ENCODE measurements at regions not wholly inside any gene's neighbourhood (a gene's known extent, or its start where the extent isn't known, plus 50 kb on each side); places are given as distances from the start of the nearest gene placed in this dataset.

DNA sequence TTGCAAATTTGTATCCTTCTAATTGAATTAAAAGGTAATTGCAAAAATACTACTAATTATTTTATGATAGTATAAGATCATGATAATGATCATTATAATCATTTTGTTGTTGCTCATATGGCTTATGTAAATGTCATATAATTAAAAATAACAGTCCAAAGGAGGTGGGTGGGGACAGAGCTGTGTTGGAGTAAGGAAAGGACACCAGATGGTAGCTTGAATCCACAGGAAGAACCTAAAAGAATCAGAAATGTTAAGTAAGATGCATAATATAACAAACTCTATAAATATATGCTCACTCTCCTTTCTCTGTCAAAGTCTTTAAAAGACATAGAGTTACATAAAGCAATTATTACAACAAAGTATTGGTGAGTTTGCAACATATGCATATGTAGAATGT is 650.7 kb upstream of the HS6ST1 start:
- TF ChIP-seq, protein P1, sequence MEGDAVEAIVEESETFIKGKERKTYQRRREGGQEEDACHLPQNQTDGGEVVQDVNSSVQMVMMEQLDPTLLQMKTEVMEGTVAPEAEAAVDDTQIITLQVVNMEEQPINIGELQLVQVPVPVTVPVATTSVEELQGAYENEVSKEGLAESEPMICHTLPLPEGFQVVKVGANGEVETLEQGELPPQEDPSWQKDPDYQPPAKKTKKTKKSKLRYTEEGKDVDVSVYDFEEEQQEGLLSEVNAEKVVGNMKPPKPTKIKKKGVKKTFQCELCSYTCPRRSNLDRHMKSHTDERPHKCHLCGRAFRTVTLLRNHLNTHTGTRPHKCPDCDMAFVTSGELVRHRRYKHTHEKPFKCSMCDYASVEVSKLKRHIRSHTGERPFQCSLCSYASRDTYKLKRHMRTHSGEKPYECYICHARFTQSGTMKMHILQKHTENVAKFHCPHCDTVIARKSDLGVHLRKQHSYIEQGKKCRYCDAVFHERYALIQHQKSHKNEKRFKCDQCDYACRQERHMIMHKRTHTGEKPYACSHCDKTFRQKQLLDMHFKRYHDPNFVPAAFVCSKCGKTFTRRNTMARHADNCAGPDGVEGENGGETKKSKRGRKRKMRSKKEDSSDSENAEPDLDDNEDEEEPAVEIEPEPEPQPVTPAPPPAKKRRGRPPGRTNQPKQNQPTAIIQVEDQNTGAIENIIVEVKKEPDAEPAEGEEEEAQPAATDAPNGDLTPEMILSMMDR (IDR thresholded peaks at IDR 0.05 in 2 of 3, conservative IDR thresholded peaks at IDR 0.05 in 1 of 3; ENCODE audit: insufficient read depth in 2 of 3, low read depth in 1 of 3, low read length in 3 of 3): no peak
- TF ChIP-seq PURB (CRISPR knock-in tag; IDR thresholded peaks at IDR 0.05; ENCODE audit: low read depth) (no peak), YY1 (IDR thresholded peaks at IDR 0.05; ENCODE audit: borderline replicate concordance in 1 of 3, control insufficient read depth in 1 of 3, extremely low read depth in 1 of 3, insufficient read depth in 3 of 3, insufficient read length in 1 of 3, insufficient replicate concordance in 2 of 3, low read depth in 1 of 3, low read length in 2 of 3) (no peak), KLF10 (CRISPR knock-in tag; IDR thresholded peaks at IDR 0.05) (no peak), PHTF2 (CRISPR knock-in tag; IDR thresholded peaks at IDR 0.05) (no peak), ZBTB1 (CRISPR knock-in tag; IDR thresholded peaks at IDR 0.05; ENCODE audit: borderline replicate concordance, low read depth) (no peak), ZZZ3 (IDR thresholded peaks at IDR 0.05) (no peak), SMARCA5 (IDR thresholded peaks at IDR 0.05) (no peak), POLR2AphosphoS5 (IDR thresholded peaks at IDR 0.05; ENCODE audit: control insufficient read depth, insufficient read depth, low read depth, low read length) (no peak)
- TF ChIP-seq, protein P2, sequence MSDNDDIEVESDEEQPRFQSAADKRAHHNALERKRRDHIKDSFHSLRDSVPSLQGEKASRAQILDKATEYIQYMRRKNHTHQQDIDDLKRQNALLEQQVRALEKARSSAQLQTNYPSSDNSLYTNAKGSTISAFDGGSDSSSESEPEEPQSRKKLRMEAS (CRISPR knock-in tag; IDR thresholded peaks at IDR 0.05): no peak
- TF ChIP-seq, protein P3, sequence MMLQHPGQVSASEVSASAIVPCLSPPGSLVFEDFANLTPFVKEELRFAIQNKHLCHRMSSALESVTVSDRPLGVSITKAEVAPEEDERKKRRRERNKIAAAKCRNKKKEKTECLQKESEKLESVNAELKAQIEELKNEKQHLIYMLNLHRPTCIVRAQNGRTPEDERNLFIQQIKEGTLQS (IDR thresholded peaks at IDR 0.05): no peak
- TF ChIP-seq, protein P3 (CRISPR knock-in tag; conservative IDR thresholded peaks at IDR 0.05): no peak
- TF ChIP-seq, protein P4, sequence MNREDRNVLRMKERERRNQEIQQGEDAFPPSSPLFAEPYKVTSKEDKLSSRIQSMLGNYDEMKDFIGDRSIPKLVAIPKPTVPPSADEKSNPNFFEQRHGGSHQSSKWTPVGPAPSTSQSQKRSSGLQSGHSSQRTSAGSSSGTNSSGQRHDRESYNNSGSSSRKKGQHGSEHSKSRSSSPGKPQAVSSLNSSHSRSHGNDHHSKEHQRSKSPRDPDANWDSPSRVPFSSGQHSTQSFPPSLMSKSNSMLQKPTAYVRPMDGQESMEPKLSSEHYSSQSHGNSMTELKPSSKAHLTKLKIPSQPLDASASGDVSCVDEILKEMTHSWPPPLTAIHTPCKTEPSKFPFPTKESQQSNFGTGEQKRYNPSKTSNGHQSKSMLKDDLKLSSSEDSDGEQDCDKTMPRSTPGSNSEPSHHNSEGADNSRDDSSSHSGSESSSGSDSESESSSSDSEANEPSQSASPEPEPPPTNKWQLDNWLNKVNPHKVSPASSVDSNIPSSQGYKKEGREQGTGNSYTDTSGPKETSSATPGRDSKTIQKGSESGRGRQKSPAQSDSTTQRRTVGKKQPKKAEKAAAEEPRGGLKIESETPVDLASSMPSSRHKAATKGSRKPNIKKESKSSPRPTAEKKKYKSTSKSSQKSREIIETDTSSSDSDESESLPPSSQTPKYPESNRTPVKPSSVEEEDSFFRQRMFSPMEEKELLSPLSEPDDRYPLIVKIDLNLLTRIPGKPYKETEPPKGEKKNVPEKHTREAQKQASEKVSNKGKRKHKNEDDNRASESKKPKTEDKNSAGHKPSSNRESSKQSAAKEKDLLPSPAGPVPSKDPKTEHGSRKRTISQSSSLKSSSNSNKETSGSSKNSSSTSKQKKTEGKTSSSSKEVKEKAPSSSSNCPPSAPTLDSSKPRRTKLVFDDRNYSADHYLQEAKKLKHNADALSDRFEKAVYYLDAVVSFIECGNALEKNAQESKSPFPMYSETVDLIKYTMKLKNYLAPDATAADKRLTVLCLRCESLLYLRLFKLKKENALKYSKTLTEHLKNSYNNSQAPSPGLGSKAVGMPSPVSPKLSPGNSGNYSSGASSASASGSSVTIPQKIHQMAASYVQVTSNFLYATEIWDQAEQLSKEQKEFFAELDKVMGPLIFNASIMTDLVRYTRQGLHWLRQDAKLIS (CRISPR knock-in tag; IDR thresholded peaks at IDR 0.05): no peak
- TF ChIP-seq, protein P5, sequence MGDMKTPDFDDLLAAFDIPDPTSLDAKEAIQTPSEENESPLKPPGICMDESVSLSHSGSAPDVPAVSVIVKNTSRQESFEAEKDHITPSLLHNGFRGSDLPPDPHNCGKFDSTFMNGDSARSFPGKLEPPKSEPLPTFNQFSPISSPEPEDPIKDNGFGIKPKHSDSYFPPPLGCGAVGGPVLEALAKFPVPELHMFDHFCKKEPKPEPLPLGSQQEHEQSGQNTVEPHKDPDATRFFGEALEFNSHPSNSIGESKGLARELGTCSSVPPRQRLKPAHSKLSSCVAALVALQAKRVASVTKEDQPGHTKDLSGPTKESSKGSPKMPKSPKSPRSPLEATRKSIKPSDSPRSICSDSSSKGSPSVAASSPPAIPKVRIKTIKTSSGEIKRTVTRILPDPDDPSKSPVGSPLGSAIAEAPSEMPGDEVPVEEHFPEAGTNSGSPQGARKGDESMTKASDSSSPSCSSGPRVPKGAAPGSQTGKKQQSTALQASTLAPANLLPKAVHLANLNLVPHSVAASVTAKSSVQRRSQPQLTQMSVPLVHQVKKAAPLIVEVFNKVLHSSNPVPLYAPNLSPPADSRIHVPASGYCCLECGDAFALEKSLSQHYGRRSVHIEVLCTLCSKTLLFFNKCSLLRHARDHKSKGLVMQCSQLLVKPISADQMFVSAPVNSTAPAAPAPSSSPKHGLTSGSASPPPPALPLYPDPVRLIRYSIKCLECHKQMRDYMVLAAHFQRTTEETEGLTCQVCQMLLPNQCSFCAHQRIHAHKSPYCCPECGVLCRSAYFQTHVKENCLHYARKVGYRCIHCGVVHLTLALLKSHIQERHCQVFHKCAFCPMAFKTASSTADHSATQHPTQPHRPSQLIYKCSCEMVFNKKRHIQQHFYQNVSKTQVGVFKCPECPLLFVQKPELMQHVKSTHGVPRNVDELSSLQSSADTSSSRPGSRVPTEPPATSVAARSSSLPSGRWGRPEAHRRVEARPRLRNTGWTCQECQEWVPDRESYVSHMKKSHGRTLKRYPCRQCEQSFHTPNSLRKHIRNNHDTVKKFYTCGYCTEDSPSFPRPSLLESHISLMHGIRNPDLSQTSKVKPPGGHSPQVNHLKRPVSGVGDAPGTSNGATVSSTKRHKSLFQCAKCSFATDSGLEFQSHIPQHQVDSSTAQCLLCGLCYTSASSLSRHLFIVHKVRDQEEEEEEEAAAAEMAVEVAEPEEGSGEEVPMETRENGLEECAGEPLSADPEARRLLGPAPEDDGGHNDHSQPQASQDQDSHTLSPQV (IDR thresholded peaks at IDR 0.05): no peak
